GM18867 (cell line): ENCODE measurements at regions not wholly inside any gene's neighbourhood (a gene's known extent, or its start where the extent isn't known, plus 50 kb on each side); places are given as distances from the start of the nearest gene placed in this dataset.
"Not testable (repeated sequence)": the region's sequence is repeated elsewhere in the genome, so short reads cannot be mapped to it uniquely, and the experiment has no call there.

ENCODE experiments used
- ATAC-seq: cut with Tn5 transposase; IDR thresholded peaks from one replicate; pipeline ENCODE4 v1.9.1; 2021; ENCODE audit warnings: mild to moderate bottlenecking, moderate library complexity; ENCODE audit not compliant: unreplicated experiment

GRCh38 chr13:85610024-85610423, 189.2 kb downstream of the SLITRK6 start:
- no peak for ATAC-seq

- ATAC-seq, result no peak
Measured at GRCh38 chr13:85608255-85608829, 190.9 kb downstream of the SLITRK6 start.

GRCh38 chr13:85603735-85604134, 195.5 kb downstream of the SLITRK6 start:
- no peak for ATAC-seq

- no peak for ATAC-seq
Measured at GRCh38 chr13:85601526-85601925, 197.7 kb downstream of the SLITRK6 start.

GRCh38 chr13:85597790-85598500, 201.3 kb downstream of the SLITRK6 start:
- ATAC-seq, result no peak

GRCh38 chr13:85592211-85592610, 207.0 kb downstream of the SLITRK6 start:
- no peak for ATAC-seq

- ATAC-seq, result no peak
Measured at GRCh38 chr13:85590231-85590931, 208.8 kb downstream of the SLITRK6 start.

GRCh38 chr13:85589021-85589420, 210.2 kb downstream of the SLITRK6 start:
- no peak for ATAC-seq

GRCh38 chr13:85588359-85588758, 210.9 kb downstream of the SLITRK6 start:
- no peak for ATAC-seq

GRCh38 chr13:85586856-85587255, 212.4 kb downstream of the SLITRK6 start:
- no peak for ATAC-seq

- no peak for ATAC-seq
Measured at GRCh38 chr13:85586422-85586831, 212.8 kb downstream of the SLITRK6 start.

- ATAC-seq, result no peak
Measured at GRCh38 chr13:85582890-85583289, 216.3 kb downstream of the SLITRK6 start.

- no peak for ATAC-seq
Measured at GRCh38 chr13:85575110-85575509, 224.1 kb downstream of the SLITRK6 start.

GRCh38 chr13:85567909-85568308, 231.3 kb downstream of the SLITRK6 start:
- no peak for ATAC-seq

GRCh38 chr13:85565652-85566051, 233.6 kb downstream of the SLITRK6 start:
- no peak for ATAC-seq

GRCh38 chr13:85564598-85564997, 234.6 kb downstream of the SLITRK6 start:
- ATAC-seq, result no peak

GRCh38 chr13:85562282-85562681, 236.9 kb downstream of the SLITRK6 start:
- ATAC-seq, result no peak

GRCh38 chr13:85557691-85558467, 241.3 kb downstream of the SLITRK6 start:
- no peak for ATAC-seq

- ATAC-seq, result no peak
Measured at GRCh38 chr13:85551012-85551411, 248.2 kb downstream of the SLITRK6 start.

GRCh38 chr13:85549819-85550218, 249.4 kb downstream of the SLITRK6 start:
- ATAC-seq, result no peak

GRCh38 chr13:85548845-85549244, 250.4 kb downstream of the SLITRK6 start:
- not testable (repeated sequence) for ATAC-seq
